GM12865 (cell line): ENCODE measurements at regions not wholly inside any gene's neighbourhood (a gene's known extent, or its start where the extent isn't known, plus 50 kb on each side); places are given as distances from the start of the nearest gene placed in this dataset.
"Not testable (repeated sequence)": the region's sequence is repeated elsewhere in the genome, so short reads cannot be mapped to it uniquely, and the experiment has no call there.

Experiments
- DNase-seq: peaks from one replicate; pipeline ENCODE4 v3.0.0; 2010; ENCODE audit warnings: low read depth
- H3K4me3 ChIP-seq: 2 replicates; pipeline ENCODE4 v1.5.1; 2011; ENCODE audit warnings: mild to moderate bottlenecking, low read depth, low read length, control low read depth
- CTCF ChIP-seq: IDR thresholded peaks from 2 replicates; pipeline ENCODE4 v1.5.1; 2011; ENCODE audit warnings: low read length, control low read depth, low read depth, inconsistent platforms; ENCODE audit not compliant: insufficient read depth; ENCODE audit errors: missing control alignments

GRCh38 chr6:85287158-85287557 is 162.7 kb upstream of the NT5E start:
- no peak for TF ChIP-seq CTCF
- no peak for DNase-seq
- H3K4me3 ChIP-seq: no peak overlapping the region

GRCh38 chr6:85286507-85286906 is 163.4 kb upstream of the NT5E start:
- not testable (repeated sequence) for DNase-seq

GRCh38 chr6:85285934-85286333 is 163.9 kb upstream of the NT5E start:
- no peak for DNase-seq
- no peak overlapping the region for H3K4me3 ChIP-seq
- no peak for TF ChIP-seq CTCF

More at GRCh38 chr6:85286507-85286906, 163.4 kb upstream of the NT5E start:
- H3K4me3 ChIP-seq: not testable (repeated sequence)

GRCh38 chr6:85285114-85285513 is 164.8 kb upstream of the NT5E start:
- H3K4me3 ChIP-seq: no peak overlapping the region
- no peak for TF ChIP-seq CTCF
- DNase-seq: no peak

- TF ChIP-seq CTCF: no peak
- H3K4me3 ChIP-seq: no peak overlapping the region
- DNase-seq: no peak
Observed at GRCh38 chr6:85283436-85283835, 166.4 kb upstream of the NT5E start.

DNA sequence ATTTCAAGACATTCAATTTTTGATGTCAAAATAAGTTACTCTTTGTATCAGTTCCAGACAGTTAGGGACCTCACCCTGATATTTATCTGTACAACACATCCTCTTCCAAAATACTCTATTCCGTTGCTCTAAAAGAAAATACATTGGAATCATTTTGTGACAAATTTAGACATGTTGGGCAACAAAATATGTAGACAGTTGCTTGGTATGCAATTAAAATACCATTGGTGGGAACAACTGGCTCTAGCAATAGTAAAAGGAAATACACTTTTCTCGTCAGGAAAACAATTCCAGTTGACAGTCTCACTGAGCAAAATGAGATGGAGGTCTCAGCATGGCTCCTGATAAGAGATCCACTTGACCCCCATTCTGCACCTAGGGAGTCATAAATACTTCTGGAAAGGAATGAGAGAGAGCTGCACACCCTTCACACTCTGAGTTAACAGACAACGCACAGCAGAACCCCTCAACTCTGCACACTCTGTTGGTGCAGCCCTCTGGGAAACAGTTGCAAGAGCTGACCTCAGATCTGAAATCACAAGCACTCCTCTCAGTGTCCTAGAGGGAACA is 171.3 kb upstream of the NT5E start:
- H3K4me3 ChIP-seq: no peak overlapping the region
- no peak for TF ChIP-seq CTCF
- DNase-seq: no peak

- not testable (repeated sequence) for DNase-seq
Observed at GRCh38 chr6:85276026-85276425, 173.9 kb upstream of the NT5E start.

GRCh38 chr6:85275338-85275985 is 174.4 kb upstream of the NT5E start:
- no peak overlapping the region for H3K4me3 ChIP-seq
- no peak for DNase-seq
- no peak for TF ChIP-seq CTCF

More at GRCh38 chr6:85276026-85276425, 173.9 kb upstream of the NT5E start:
- H3K4me3 ChIP-seq: not testable (repeated sequence)
